ENCODE measurements at regions not wholly inside any gene's neighbourhood (a gene's known extent, or its start where the extent isn't known, plus 50 kb on each side); places are given as distances from the start of the nearest gene placed in this dataset.

- Mint-ChIP-seq H3K27me3 (ENCODE audit: unreplicated experiment) (no peaks in the 10 kb centered on the region), H3K4me1 (ENCODE audit: low read depth, unreplicated experiment) (no peaks in the 10 kb centered on the region), H3K9me3 (ENCODE audit: unreplicated experiment) (no peaks in the 10 kb centered on the region), H3K27ac (ENCODE audit: unreplicated experiment) (no peak overlapping the region), H3K4me3 (ENCODE audit: unreplicated experiment) (no peak overlapping the region), H3K36me3 (ENCODE audit: unreplicated experiment) (no peaks in the 10 kb centered on the region)
- TF ChIP-seq CTCF (IDR thresholded peaks at IDR 0.05; ENCODE audit: partially characterized antibody, unreplicated experiment): no peak
- no peak for DNase-seq
Observed at GRCh38 chr1:218874313-218874712, 299.4 kb upstream of the LYPLAL1 start.

GRCh38 chr1:218874801-218875400 is 298.8 kb upstream of the LYPLAL1 start:
- Mint-ChIP-seq H3K36me3 (ENCODE audit: unreplicated experiment) (no peaks in the 10 kb centered on the region), H3K27ac (ENCODE audit: unreplicated experiment) (no peak overlapping the region), H3K27me3 (ENCODE audit: unreplicated experiment) (no peaks in the 10 kb centered on the region), H3K4me3 (ENCODE audit: unreplicated experiment) (no peak overlapping the region), H3K9me3 (ENCODE audit: unreplicated experiment) (no peaks in the 10 kb centered on the region), H3K4me1 (ENCODE audit: low read depth, unreplicated experiment) (no peaks in the 10 kb centered on the region)
- no peak for TF ChIP-seq CTCF (IDR thresholded peaks at IDR 0.05; ENCODE audit: partially characterized antibody, unreplicated experiment)
- no peak for DNase-seq

GRCh38 chr1:218878369-218878768 is 295.3 kb upstream of the LYPLAL1 start:
- no peak for DNase-seq
- H3K9me3 Mint-ChIP-seq (ENCODE audit: unreplicated experiment): no peaks in the 10 kb centered on the region
- H3K27ac Mint-ChIP-seq (ENCODE audit: unreplicated experiment): no peak overlapping the region
- H3K36me3 Mint-ChIP-seq (ENCODE audit: unreplicated experiment): no peaks in the 10 kb centered on the region
- no peak overlapping the region for H3K4me3 Mint-ChIP-seq (ENCODE audit: unreplicated experiment)
- TF ChIP-seq CTCF (IDR thresholded peaks at IDR 0.05; ENCODE audit: partially characterized antibody, unreplicated experiment): no peak
- H3K27me3 Mint-ChIP-seq (ENCODE audit: unreplicated experiment): no peaks in the 10 kb centered on the region
- H3K4me1 Mint-ChIP-seq (ENCODE audit: low read depth, unreplicated experiment): no peaks in the 10 kb centered on the region

GRCh38 chr1:218880484-218881060 is 293.1 kb upstream of the LYPLAL1 start:
- Mint-ChIP-seq H3K4me1 (ENCODE audit: low read depth, unreplicated experiment) (no peaks in the 10 kb centered on the region), H3K9me3 (ENCODE audit: unreplicated experiment) (no peaks in the 10 kb centered on the region), H3K27ac (ENCODE audit: unreplicated experiment) (no peak overlapping the region), H3K27me3 (ENCODE audit: unreplicated experiment) (no peaks in the 10 kb centered on the region), H3K36me3 (ENCODE audit: unreplicated experiment) (no peaks in the 10 kb centered on the region), H3K4me3 (ENCODE audit: unreplicated experiment) (no peak overlapping the region)
- TF ChIP-seq CTCF (IDR thresholded peaks at IDR 0.05; ENCODE audit: partially characterized antibody, unreplicated experiment): no peak
- no peak for DNase-seq

- TF ChIP-seq CTCF (IDR thresholded peaks at IDR 0.05; ENCODE audit: partially characterized antibody, unreplicated experiment): no peak
- no peaks in the 10 kb centered on the region for H3K27me3 Mint-ChIP-seq (ENCODE audit: unreplicated experiment)
- no peaks in the 10 kb centered on the region for H3K9me3 Mint-ChIP-seq (ENCODE audit: unreplicated experiment)
- H3K36me3 Mint-ChIP-seq (ENCODE audit: unreplicated experiment): no peaks in the 10 kb centered on the region
- DNase-seq: no peak
- H3K4me1 Mint-ChIP-seq (ENCODE audit: low read depth, unreplicated experiment): no peaks in the 10 kb centered on the region
- H3K27ac Mint-ChIP-seq (ENCODE audit: unreplicated experiment): no peak overlapping the region
- no peak overlapping the region for H3K4me3 Mint-ChIP-seq (ENCODE audit: unreplicated experiment)
Observed at GRCh38 chr1:218882454-218882853, 291.2 kb upstream of the LYPLAL1 start.
